HG02938 (cell line): ENCODE measurements at regions not wholly inside any gene's neighbourhood (a gene's known extent, or its start where the extent isn't known, plus 50 kb on each side); places are given as distances from the start of the nearest gene placed in this dataset.

Experiments used
- ATAC-seq: cut with Tn5 transposase; IDR thresholded peaks from one replicate; pipeline ENCODE4 v1.9.1; 2021; ENCODE audit warnings: mild to moderate bottlenecking, moderate library complexity; ENCODE audit not compliant: unreplicated experiment

- no peak for ATAC-seq
These were observed 185.3 kb upstream of the POU3F3 start for GRCh38 chr2:104668631-104669030.

- ATAC-seq: no peak
These were observed 180.7 kb upstream of the POU3F3 start for GRCh38 chr2:104673225-104673624.

- no peak for ATAC-seq
These were observed 175.7 kb upstream of the POU3F3 start for GRCh38 chr2:104678181-104678580.

DNA sequence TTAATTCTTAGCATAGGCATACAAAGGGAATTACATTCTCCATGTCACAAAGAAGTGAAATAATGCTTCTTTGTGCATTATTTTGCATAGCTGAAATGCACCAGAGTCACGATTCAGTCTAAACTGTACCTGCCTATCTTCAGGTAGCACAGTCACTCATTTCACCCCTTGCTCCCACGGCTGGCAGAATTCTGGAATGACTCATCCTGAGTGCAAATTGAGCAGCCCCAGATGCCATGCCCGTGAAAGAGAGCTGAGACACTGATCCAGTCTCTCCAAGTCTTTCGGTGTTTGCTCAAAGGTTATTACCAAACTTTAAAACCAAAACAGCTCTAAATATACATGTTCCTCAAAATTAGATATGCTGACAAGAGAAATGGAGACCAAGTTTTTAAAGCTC lies 168.3 kb upstream of the POU3F3 start:
- no peak for ATAC-seq

- ATAC-seq: no peak
These were observed 166.8 kb upstream of the POU3F3 start for GRCh38 chr2:104687147-104687546.

DNA sequence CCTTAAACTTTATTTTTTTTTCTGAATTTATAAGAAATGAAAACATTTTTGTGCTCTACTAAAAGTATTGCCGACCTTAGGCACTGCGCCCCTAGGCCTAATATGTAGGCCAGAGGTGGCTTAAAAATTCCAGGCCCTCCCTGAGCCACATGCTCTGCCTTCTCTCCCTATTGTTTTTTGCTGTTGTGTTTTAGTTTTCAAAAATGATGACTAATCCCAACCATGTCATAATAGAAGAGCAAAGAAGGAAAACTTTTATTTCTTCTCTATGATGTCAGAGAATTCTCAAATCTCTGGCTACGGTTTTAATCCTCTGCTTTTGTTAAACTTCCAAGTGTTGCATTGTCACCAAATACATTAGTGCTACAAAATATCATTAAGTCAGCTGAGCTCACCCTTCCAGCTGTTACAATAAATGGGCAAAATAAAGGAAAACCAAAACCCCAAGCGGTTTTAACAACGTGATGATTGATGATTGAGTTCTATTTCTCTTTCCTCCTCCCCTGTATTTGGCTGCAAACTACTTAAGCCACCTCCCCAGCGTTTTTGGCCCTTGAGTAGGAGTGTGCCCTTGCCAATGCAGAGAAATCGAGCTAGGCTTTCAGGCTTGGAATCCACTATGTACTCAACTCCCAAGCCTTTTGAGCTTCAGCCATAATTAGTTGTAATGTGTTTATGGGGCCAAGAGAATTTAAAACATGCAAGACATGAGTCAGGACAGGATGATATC lies 163.5 kb upstream of the POU3F3 start:
- ATAC-seq: no peak

DNA sequence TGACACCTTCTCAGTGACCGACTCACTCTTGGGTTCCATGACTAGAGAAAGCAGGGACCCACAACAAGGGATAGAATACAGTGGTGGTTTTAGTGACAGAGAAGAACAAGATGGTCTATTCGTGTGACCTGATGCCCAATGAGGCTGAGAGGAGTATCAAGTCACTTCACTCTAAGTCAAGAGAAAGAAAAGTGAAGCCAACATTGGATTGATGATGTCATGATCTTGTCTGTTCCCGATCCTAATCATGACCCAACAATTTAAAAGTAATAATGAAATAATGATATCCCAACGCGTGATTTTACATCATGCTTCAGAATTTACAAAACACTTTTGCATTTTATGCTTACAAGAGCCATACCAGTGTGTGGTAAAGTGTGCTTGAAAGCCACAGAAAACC lies 155.6 kb upstream of the POU3F3 start:
- no peak for ATAC-seq

- no peak for ATAC-seq
These were observed 152.5 kb upstream of the POU3F3 start for GRCh38 chr2:104701411-104701911.

GRCh38 chr2:104702031-104702850 lies 151.7 kb upstream of the POU3F3 start:
- no peak for ATAC-seq

- ATAC-seq: no peak
These were observed 150.2 kb upstream of the POU3F3 start for GRCh38 chr2:104703669-104704068.

DNA sequence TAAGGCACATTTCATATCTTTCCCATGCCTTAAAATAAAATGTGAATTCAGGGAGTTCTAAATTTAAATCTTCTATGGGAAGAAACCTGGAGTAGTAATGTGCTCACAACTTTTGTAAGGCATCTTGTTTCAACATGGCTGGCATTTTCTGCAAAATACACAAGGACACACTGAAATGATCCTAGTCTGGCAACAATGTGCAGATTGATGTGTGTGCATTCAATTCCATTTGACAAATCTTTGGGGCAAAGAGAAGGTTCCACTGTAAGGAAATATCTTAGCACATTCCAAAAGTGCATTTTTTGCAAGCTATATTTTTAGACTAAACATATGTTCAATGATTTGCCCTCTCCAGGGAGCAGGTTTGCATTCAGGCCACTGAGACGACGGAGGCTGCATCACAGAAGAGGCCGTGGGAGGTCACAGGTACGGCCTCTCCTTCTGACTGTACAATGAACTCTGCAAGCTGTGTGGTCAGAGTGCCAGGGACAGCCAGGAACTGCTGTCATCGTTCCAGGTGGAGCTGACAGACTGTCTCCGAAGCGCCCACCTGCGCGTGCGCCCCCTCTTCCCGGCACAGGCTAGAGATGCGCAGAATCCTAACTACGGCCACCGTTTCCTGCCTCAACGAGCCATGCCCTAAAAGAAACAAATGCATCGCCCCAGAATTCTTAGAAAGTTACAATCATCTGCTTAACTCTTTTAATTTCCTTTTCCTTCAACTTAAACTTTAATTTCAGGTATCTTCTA lies 149.2 kb upstream of the POU3F3 start:
- ATAC-seq: no peak

DNA sequence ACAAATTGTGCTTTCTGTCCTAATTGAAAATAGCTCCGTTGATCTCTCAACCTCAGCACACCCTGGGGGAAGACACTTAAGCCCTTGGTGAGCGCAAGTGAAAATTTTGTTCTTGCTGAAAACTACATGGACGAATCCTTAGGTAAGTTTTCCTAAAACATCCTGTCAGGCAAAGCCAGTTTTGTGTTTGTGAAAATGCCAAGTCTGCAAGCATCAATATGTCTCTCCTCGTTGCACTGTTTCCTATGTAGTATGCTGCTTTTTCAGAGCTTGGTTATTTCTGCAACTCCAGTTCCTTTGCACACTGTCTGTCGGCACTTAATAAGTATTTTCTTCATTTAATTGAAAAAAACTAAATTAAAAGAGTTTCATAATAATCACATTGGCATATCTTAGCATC lies 146.9 kb upstream of the POU3F3 start:
- ATAC-seq: no peak

DNA sequence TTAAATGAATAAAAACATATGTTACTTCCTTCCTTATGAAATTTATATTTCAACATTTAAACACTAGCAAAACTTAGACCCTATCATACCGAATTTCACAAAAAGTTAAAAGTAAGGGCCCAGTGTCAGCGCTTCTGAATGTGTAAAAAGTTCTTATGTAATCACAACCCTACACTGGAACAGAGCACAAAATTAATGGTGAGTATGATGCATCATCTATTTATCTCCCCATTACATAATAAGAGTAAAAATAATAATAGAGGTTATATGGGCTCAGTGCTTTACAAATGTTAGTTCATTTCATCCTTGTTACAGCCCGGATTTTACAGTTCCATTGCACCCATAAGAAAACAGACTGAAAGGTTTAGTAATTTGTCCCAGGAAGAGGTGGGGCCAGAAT lies 144.9 kb upstream of the POU3F3 start:
- ATAC-seq: no peak

GRCh38 chr2:104716061-104716460 lies 137.9 kb upstream of the POU3F3 start:
- no peak for ATAC-seq

- ATAC-seq: peak; percentile 94
These were observed 120.5 kb upstream of the POU3F3 start for GRCh38 chr2:104733226-104733943.

DNA sequence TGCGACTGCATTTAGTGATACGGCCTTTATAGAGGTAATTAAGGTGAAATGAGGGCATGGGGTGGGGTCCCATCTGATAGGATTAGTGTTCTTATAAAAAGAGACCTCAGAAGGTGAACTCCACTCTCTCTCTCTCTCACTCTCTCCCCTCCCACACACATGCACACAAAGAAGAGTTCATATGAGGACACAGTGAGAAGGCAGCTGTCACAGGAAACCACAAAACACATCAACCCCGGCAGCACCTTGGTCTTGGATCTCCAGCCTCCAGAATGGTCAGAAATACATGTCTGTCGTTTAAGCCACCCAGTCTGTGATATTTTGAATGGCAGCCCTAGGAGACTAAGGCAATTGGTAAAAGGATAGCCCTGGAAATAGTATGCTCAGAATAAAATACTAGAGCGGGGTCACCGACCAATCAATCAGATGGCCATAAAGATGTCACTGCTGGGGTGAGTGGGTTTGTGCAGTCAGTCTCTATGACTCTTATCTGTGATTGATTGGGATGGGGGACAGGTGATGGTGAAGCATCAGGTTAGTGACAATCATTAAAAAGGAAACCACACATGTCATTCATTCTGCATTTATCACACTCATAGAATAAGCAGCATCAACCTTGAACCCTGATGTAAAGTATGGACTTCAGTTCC lies 118.9 kb upstream of the POU3F3 start:
- no peak for ATAC-seq

- ATAC-seq: no peak
These were observed 117.9 kb upstream of the POU3F3 start for GRCh38 chr2:104736026-104736425.

GRCh38 chr2:104741860-104742259 lies 112.1 kb upstream of the POU3F3 start:
- ATAC-seq: no peak

DNA sequence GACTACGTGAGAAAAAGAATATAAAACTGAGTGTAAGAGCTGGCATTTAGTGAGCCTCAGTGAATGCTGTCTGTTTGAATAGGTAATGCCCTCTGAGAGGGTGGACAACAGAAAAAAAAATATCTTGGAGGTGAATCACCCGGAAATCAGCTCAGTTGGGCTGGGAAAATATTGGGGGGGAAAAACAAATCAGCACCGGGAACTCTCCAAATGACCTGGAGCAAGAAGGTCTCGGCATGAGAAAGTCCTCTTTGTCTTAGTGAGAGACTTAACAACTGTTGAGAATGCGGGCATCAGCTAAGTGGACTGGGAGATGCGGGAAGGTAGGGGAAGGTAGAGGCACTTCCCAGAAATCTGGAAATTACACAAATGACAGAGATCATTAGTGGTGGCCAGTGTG lies 109.4 kb upstream of the POU3F3 start:
- ATAC-seq: no peak

DNA sequence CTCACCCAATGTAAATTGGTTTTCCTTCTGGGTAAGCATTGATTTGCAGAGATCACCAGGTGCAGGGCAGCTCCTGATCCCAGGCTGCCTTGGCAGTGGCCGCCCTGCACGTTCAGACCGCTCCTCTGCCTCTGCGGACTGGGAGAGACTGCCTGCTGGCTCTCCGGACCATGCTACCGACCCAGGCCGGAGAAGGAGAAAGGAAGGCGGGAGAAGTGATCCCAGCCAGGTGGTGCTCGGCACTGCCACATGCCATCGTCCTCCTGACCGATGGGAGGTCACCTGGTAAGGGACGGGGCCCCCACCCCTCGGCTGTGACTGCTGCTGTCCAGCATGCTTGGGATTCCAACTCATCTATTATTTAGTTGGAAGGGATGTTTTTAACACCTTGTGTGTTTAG lies 108.1 kb upstream of the POU3F3 start:
- ATAC-seq: no peak
